Left lobe of liver (tissue), 2 donors: ENCODE measurements at regions not wholly inside any gene's neighbourhood (a gene's known extent, or its start where the extent isn't known, plus 50 kb on each side); places are given as distances from the start of the nearest gene placed in this dataset.

Experiments
- ATAC-seq: fragments of 200-7000 bp; cut with Tn5 transposase; one replicate; pipeline ENCODE4 v1.9.1; 2020; ENCODE audit warnings: mild to moderate bottlenecking, moderate library complexity
- DNase-seq: peaks from one replicate; pipeline ENCODE4 v3.0.0-alpha.2; 2020; ENCODE audit warnings: low spot score
- donor health status: DM: no; HTN: no; CAD: no; lungs with moderate emphysema.
- donor health status: DM: no; HTN: yes; CAD: no.

GRCh38 chr13:83229574-83230305, 652.5 kb downstream of the SLITRK1 start:
- ATAC-seq, result no peak
- no peak for DNase-seq

- no peak for ATAC-seq
- DNase-seq, result no peak
These were observed 658.7 kb downstream of the SLITRK1 start for GRCh38 chr13:83223546-83223945.

GRCh38 chr13:83221813-83222241, 660.4 kb downstream of the SLITRK1 start:
- ATAC-seq (no peak), DNase-seq (no peak)

GRCh38 chr13:83221256-83221655, 661.0 kb downstream of the SLITRK1 start:
- DNase-seq (no peak), ATAC-seq (no peak)

GRCh38 chr13:83220241-83220640, 662.0 kb downstream of the SLITRK1 start:
- DNase-seq, result no peak
- ATAC-seq, result no peak

- no peak for ATAC-seq
- DNase-seq, result no peak
These were observed 662.4 kb downstream of the SLITRK1 start for GRCh38 chr13:83219832-83220231.

- no peak for ATAC-seq
These were observed 665.6 kb downstream of the SLITRK1 start for GRCh38 chr13:83216479-83217245.

GRCh38 chr13:83215627-83216026, 666.6 kb downstream of the SLITRK1 start:
- DNase-seq (no peak), ATAC-seq (no peak)

More at GRCh38 chr13:83216479-83217245, 665.6 kb downstream of the SLITRK1 start:
- no peak for DNase-seq

- ATAC-seq (no peak), DNase-seq (no peak)
These were observed 667.8 kb downstream of the SLITRK1 start for GRCh38 chr13:83214452-83214851.

- no peak for DNase-seq
These were observed 671.0 kb downstream of the SLITRK1 start for GRCh38 chr13:83211301-83211700.

GRCh38 chr13:83204886-83205285, 677.4 kb downstream of the SLITRK1 start:
- ATAC-seq (no peak), DNase-seq (no peak)

More at GRCh38 chr13:83211301-83211700, 671.0 kb downstream of the SLITRK1 start:
- ATAC-seq, result no peak

GRCh38 chr13:83201506-83201905, 680.8 kb downstream of the SLITRK1 start:
- ATAC-seq, result no peak

GRCh38 chr13:83197316-83197715, 685.0 kb downstream of the SLITRK1 start:
- ATAC-seq, result no peak
- DNase-seq, result no peak

More at GRCh38 chr13:83201506-83201905, 680.8 kb downstream of the SLITRK1 start:
- DNase-seq, result no peak

GRCh38 chr13:83190020-83190419, 692.3 kb downstream of the SLITRK1 start:
- DNase-seq, result no peak
- no peak for ATAC-seq

- no peak for ATAC-seq
- DNase-seq, result no peak
These were observed 697.5 kb downstream of the SLITRK1 start for GRCh38 chr13:83184819-83185218.

GRCh38 chr13:83184150-83184475, 698.2 kb downstream of the SLITRK1 start:
- DNase-seq (no peak), ATAC-seq (no peak)

GRCh38 chr13:83183439-83184149, 698.7 kb downstream of the SLITRK1 start:
- ATAC-seq, result no peak

GRCh38 chr13:83182845-83183244, 699.4 kb downstream of the SLITRK1 start:
- ATAC-seq (no peak), DNase-seq (no peak)

More at GRCh38 chr13:83183439-83184149, 698.7 kb downstream of the SLITRK1 start:
- DNase-seq, result no peak

GRCh38 chr13:83178008-83178407, 704.3 kb downstream of the SLITRK1 start:
- DNase-seq (no peak), ATAC-seq (no peak)

GRCh38 chr13:83168590-83168989, 713.7 kb downstream of the SLITRK1 start:
- ATAC-seq (no peak), DNase-seq (no peak)

- DNase-seq, result no peak
- ATAC-seq, result no peak
These were observed 715.1 kb downstream of the SLITRK1 start for GRCh38 chr13:83167203-83167602.

- no peak for DNase-seq
- ATAC-seq, result no peak
These were observed 715.7 kb downstream of the SLITRK1 start for GRCh38 chr13:83166550-83166949.
